ENCODE measurements at regions not wholly inside any gene's neighbourhood (a gene's known extent, or its start where the extent isn't known, plus 50 kb on each side); places are given as distances from the start of the nearest gene placed in this dataset.
"Not testable (repeated sequence)": the region's sequence is repeated elsewhere in the genome, so short reads cannot be mapped to it uniquely, and the experiment has no call there.

GRCh38 chr1:148388260-148389026, 94.7 kb downstream of the PPIAL4G start:
- H3K9me3 ChIP-seq: no peaks in the 10 kb centered on the region
- no peaks in the 10 kb centered on the region for H3K27me3 ChIP-seq
- 1 to 6% (median 5%) methylated on average over 29 to 40 of the region's 40 CpGs for WGBS, 5 donors
- peaks cover 0 to 16% (median 4%) of the 10 kb centered on the region in 4 donors for H3K4me1 ChIP-seq
- peak; percentile 82 to 97 for DNase-seq
- peak overlapping the region; percentile 43 to 64 (median 52) for H3K4me3 ChIP-seq
- TF ChIP-seq POLR2A (IDR thresholded peaks at IDR 0.05): no peak
- peak; percentile 66 to 80 (median 69) for TF ChIP-seq POLR2AphosphoS5 (IDR thresholded peaks at IDR 0.05)
- H3K27ac ChIP-seq: peak overlapping the region; percentile 83 to 93 (median 86)
- no peaks in the 10 kb centered on the region for H3K36me3 ChIP-seq
- intact Hi-C loops (cut with DNase I; ENCODE audit: low total_unique reads): no loop called here

DNA sequence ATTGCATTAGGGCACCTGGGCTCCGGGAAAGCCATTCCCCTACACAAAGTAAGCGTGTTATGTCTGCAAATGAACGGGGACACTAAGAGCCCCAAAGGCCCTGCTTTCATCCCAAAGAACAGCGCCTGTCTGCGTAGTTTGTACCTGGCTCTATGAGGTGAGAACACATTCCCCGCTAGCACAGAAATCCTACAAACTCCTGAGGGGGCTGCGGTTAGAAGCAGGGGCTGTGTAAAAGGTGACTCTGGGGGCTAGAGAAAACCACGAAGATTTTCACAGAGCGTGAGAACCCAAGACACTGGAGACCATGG, 95.2 kb downstream of the PPIAL4G start:
- DNase-seq; H3K27me3 ChIP-seq; H3K9me3 ChIP-seq; intact Hi-C loops (cut with DNase I; ENCODE audit: low total_unique reads); H3K36me3 ChIP-seq: not testable (repeated sequence)
- peak overlapping the region in 4 of 5 donors; percentile 86 to 93 (median 86) for H3K27ac ChIP-seq
- H3K4me1 ChIP-seq: peaks cover 0 to 16% (median 4%) of the 10 kb centered on the region in 4 donors
- H3K4me3 ChIP-seq: peak overlapping the region in 3 of 4 donors; percentile 47 to 64 (median 56)
- WGBS, 5 donors: 47 to 62% (median 51%) methylated on average over 9 of the region's 9 CpGs

GRCh38 chr1:148387122-148387948, 95.8 kb downstream of the PPIAL4G start:
- DNase-seq: peak in 1 of 2 donors; percentile 27
- H3K4me3 ChIP-seq; H3K27me3 ChIP-seq; H3K9me3 ChIP-seq; H3K36me3 ChIP-seq; intact Hi-C loops (cut with DNase I; ENCODE audit: low total_unique reads): not testable (repeated sequence)
- 77 to 85% (median 83%) methylated on average over 18 of the region's 18 CpGs for WGBS, 5 donors
- Histone ChIP-seq H3K4me1 (peaks cover 0 to 16% (median 4%) of the 10 kb centered on the region in 4 donors), H3K27ac (peak overlapping the region in 1 of 5 donors; percentile 87)

GRCh38 chr1:148386617-148387016, 96.5 kb downstream of the PPIAL4G start:
- intact Hi-C loops (cut with DNase I; ENCODE audit: low total_unique reads): no loop called here

DNA sequence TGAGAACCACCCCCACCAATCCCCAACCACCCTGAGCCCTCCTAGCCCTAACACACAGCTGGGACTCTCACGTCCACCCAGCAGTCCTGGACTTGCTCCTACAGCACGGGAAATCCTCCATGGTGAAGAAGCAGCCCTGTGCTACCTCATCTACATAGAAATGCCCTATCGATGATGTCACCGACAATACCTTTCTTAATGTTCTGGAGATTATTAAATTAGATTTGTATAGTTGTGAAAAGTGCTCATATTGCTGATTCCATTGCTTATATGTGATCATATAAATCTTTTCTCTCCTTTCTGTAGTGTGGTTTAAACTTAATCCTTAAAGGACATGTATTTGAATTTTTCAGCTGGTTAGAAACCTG, 97.1 kb downstream of the PPIAL4G start:
- H3K27ac ChIP-seq; H3K4me3 ChIP-seq; DNase-seq; intact Hi-C loops (cut with DNase I; ENCODE audit: low total_unique reads); H3K27me3 ChIP-seq; H3K36me3 ChIP-seq; H3K9me3 ChIP-seq: not testable (repeated sequence)
- WGBS, 5 donors: 86 to 98% (median 94%) methylated on average over 4 of the region's 4 CpGs
- peaks cover 0 to 16% (median 4%) of the 10 kb centered on the region in 4 donors for H3K4me1 ChIP-seq

More at GRCh38 chr1:148386617-148387016, 96.5 kb downstream of the PPIAL4G start:
- Histone ChIP-seq H3K36me3 (no peaks in the 10 kb centered on the region), H3K4me3 (no peak overlapping the region), H3K9me3 (no peaks in the 10 kb centered on the region), H3K27ac (no peak overlapping the region), H3K27me3 (no peaks in the 10 kb centered on the region), H3K4me1 (peaks cover 0 to 16% (median 4%) of the 10 kb centered on the region in 4 donors)
- TF ChIP-seq EP300 (IDR thresholded peaks at IDR 0.05) (no peak), POLR2A (IDR thresholded peaks at IDR 0.05) (no peak), POLR2AphosphoS5 (IDR thresholded peaks at IDR 0.05) (no peak), CTCF (IDR thresholded peaks at IDR 0.05) (no peak)
- DNase-seq: no peak
- 91 to 100% (median 96%) methylated on average over 1 of the region's 1 CpG for WGBS, 5 donors

DNA sequence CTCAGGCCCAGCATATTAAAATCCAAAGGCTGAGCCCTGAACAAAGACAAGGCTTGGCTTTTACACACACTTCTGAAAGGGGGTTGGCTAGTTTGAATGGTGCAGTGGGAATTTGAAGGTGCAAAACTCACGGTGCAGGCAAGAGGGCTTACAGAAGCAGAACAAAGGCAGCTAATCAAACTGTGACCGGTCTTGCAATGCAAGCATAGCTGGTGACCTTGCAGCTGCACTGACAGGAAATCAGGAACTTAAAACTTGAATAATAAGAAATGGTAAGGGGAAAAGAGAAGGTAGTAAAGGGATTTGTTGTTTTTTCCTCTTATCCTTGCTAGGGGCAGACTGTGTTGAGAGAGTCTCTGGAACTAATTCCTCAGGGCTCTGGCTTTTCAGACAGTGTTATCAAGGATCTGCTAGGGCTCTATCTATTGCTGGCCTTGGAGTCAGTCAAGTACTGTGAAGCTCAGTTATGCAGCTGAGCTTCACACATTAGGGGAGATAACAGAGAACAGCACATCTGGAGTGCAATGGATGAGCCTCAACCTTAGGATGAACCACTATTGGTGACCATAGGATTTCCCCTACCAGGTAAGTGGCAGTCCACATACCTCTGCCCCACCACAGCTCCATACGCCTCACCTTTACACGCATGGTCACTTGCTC, 97.6 kb downstream of the PPIAL4G start:
- no peaks in the 10 kb centered on the region for H3K9me3 ChIP-seq
- no peak overlapping the region for H3K27ac ChIP-seq
- H3K27me3 ChIP-seq: peaks cover 0 to 8% (median 0%) of the 10 kb centered on the region in 3 donors
- 57 to 71% (median 69%) methylated on average over 4 of the region's 4 CpGs for WGBS, 5 donors
- intact Hi-C loops (cut with DNase I; ENCODE audit: low total_unique reads): no loop called here
- peak in 1 of 2 donors; percentile 29 for DNase-seq
- TF ChIP-seq CTCF (IDR thresholded peaks at IDR 0.05) (no peak), POLR2AphosphoS5 (IDR thresholded peaks at IDR 0.05) (no peak), POLR2A (IDR thresholded peaks at IDR 0.05) (no peak), EP300 (IDR thresholded peaks at IDR 0.05) (no peak)
- no peaks in the 10 kb centered on the region for H3K36me3 ChIP-seq
- H3K4me3 ChIP-seq: no peak overlapping the region
- H3K4me1 ChIP-seq: peaks cover 0 to 16% (median 4%) of the 10 kb centered on the region in 4 donors
